HG03060 (cell line): ENCODE measurements at regions not wholly inside any gene's neighbourhood (a gene's known extent, or its start where the extent isn't known, plus 50 kb on each side); places are given as distances from the start of the nearest gene placed in this dataset.

Source experiments
- ATAC-seq: cut with Tn5 transposase; IDR thresholded peaks from one replicate; pipeline ENCODE4 v1.9.1; 2021; ENCODE audit warnings: low read depth, moderate number of reproducible peaks; ENCODE audit not compliant: unreplicated experiment

DNA sequence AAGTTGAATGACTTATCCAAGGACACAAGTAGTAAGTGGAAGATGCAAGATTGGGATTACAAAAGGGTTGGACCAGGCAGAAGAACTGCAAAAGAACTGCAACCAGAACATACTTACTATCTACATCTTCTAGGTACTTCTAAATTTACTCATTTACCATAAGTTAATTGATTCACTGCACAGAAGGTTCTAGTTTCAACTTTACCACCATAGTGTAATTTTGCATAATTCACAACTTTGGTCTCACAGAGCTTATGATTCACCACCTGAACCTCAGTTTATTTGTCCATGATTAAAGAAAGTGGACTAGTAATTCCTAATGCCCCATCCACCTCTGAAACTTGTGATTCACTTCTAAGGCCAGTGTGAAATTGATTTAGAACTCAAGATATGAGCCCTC is 236.8 kb upstream of the UBE2E2 start:
- ATAC-seq: no peak

DNA sequence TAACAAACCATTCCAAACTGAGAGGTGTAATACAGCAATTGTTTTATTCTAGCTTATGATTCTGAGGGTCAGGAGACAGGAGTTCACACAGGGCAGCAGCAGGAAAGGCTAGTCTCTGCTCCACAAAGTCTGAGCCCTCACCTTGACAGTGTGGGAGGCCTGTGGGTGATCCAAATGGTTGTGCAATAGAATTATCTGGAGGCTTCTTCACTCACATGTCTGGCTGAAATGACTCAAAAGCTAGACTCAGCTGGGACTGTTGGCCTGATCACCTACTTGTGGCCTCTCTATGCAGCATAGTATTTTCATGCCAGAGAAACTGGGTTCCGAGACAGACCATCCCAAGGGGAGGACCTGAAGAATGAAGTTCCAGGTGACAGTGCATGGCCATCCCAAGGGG is 233.9 kb upstream of the UBE2E2 start:
- ATAC-seq: no peak

DNA sequence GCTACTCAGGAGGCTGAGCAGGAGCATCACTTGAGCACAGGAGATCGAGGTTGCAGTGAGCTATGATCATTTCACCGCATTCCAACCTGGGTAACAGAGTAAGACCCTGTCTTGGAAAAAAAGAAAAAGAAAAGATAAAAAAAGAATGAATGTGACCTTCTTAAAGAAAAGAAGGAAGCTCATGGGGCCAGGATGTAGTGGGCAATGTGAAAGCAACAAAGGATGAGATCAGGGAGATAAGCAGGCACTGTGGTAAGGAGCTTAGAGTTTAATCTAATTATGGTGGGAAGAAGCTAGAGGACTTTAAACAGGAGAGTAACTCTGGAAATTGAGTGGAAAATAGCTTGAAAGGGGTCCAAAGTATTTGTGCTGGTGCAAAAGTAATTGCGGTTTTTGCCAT is 231.6 kb upstream of the UBE2E2 start:
- no peak for ATAC-seq

DNA sequence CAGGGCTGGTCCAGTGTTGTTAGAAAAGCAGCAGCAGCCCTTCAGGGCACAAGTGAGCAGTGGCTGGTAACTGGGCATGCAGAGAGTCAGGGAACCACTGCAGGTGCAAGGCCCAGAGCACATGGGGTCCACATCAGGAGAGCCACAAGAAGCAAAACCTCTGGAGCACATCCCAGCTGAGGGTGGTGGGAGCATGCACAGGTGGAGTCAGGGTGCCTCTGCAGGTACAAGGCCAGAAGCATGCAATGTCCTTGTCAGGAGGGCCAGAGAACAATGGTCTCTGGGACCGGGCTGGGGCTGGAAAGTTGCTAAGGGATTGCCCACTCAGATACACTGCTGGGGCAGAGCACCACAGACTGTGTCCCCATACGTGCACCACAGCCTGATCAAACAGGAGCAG is 226.1 kb upstream of the UBE2E2 start:
- ATAC-seq: no peak

DNA sequence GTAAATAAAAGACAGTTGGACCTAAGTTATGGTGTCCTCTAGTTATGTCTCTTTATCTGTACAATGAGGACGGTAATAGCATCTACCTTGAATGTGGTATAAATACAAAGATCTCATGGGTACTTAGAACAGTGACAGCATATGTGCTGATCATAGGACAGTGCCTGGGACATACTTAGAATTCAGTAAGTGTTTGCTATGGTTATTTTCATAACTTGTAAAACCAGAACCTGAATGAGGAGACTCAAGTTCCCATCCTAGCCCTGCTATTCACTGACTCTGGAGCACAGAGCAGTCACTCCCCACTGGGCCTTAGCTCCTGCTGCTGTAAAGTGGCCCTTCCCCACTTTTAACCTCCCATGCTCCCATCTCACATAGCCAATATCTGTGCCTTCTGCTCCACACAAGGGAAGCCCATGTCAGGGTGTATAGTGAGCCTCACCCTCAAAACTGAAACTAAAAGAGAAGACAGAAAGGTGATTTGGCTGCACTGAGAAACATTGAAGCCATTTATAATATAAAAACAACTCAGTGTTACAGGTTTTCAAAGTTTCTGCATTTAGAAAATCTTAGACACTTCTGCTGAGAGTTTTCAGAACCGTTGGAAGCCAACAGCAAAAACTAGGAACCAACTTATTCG is 225.4 kb upstream of the UBE2E2 start:
- ATAC-seq: no peak

DNA sequence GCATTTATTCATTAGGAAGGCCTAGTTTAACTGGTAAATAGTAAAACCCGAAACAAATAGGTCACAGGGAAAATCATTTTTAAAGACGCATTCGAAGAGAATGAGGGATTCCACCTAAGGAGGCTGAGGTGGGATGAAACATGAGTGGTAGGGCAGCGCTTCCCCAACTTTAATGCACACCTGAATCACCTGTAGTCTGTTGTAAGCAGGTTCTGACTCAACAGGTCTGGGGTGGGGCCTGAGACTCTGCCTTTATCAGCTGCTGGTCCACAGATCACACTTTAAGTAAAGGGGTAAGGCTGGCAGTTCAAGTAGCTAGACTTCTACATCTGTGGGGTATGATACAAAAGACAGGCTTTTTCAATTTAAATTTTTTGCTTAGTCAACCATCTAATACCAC is 223.5 kb upstream of the UBE2E2 start:
- ATAC-seq: no peak

DNA sequence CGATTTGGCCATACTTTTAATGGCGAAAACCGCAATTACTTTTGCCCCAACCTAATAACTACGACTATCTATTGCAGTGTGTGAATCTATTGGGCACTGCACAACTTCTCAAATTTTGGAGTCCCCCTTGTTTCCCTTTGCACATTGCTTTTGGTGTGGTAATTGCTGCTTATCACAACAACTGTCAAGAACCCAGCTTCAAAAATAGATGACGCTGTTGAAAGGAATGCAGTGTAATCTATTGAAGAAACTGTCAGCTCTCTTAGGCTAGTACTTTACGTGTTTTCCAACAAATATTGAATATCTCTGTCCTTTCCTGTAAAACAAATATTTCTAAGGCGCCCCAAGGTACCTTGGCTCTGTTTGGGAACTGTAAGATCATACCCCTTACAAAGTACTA is 222.8 kb upstream of the UBE2E2 start:
- ATAC-seq: no peak

DNA sequence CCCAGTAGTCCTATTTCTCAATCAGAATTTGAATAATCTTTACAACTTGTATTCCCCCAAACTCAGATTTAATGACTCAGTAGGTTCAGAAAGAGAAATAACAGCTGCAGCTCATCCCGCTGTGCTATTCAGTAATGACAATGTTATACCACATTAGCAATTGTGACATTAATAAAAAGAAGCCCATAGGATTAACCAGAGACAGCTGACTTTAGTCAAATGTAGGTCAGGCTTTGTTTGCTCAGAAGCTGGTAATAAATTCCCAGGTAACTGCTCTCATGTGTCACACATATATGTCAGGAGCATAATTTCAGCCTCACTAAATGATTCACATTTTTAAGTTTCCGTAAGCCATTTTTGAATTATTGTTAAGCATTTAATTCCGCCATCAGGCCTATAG is 222.0 kb upstream of the UBE2E2 start:
- no peak for ATAC-seq

DNA sequence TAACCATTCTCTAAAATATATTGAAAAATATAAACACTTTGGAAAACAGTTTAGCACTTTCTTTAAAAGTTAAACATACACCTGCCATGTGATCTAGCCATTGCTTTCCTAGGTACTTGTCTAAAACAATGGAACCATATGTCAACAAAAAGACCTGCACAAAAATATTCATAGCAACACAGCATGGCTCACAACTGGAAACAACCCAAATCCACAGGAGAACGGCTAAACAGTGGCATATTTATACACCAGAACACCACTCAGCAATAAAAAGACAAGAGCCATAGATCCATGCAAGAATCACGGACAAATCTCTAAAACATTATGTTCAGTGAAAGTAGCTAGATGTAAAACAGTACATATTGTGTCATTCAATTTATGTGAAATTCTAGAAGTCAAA is 221.3 kb upstream of the UBE2E2 start:
- no peak for ATAC-seq

DNA sequence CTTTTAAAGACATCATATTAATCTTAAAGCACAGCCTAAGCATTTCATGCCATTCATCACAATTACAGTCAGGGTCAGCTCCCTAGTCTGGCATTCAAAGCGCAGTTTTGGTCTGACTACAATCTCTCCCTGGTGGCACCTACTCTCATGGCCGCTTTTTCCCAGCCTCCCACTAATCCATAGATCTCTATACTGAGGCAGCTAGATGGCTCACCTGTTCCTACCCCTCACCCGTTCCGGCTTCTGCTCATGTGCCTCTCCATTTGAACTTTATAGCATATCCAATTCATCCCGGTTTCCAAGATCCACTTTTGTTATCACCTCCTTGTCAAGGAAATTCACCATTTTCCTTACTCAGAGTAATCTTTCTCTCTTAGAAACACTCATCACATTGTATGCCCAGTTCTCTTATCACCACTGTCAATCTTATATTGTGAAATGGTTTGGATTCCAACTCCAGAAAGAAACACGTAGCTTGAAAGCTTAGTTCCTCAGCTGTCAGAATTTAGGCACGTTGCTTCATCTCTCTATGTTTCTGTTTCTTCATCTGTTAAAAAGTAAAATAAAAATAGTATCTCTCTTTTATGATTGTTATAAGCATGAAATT is 220.0 kb upstream of the UBE2E2 start:
- no peak for ATAC-seq

DNA sequence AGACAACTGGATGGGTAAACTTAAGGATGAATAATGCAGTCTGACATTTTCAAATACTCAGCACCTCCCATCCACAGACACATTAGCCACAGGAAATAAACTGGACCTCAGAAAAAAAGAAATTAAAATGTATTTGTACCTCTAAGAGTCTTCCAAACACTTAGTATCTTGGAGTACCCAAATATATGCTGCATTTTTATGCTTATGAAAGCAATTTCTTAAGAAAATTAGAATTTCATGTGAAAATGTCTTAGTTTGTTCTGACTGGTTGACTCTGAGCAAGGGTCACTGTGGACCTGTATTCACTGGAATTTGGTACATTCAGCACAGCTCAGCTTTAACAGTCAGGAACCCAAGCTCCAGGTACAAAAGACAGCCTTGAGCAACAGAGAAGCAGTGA is 216.2 kb upstream of the UBE2E2 start:
- no peak for ATAC-seq

DNA sequence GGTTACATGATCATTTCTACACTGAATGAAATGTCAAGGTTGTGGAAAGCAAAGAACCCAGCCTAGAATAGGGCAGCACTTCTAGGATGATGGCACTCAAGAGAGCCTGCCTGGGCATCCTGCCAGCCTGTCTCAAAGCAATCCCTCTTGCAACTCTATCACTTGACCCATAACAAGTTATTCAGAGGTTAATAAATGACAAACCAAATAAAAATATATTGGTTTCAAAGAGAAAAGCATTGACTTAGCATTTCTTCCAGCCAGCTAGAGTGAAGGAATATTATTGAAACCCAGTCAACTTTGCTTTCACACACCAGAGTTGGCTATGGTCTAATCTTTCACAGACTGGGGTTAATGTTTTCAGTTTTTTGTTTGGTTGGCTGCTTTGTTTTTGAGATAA is 214.6 kb upstream of the UBE2E2 start:
- no peak for ATAC-seq

DNA sequence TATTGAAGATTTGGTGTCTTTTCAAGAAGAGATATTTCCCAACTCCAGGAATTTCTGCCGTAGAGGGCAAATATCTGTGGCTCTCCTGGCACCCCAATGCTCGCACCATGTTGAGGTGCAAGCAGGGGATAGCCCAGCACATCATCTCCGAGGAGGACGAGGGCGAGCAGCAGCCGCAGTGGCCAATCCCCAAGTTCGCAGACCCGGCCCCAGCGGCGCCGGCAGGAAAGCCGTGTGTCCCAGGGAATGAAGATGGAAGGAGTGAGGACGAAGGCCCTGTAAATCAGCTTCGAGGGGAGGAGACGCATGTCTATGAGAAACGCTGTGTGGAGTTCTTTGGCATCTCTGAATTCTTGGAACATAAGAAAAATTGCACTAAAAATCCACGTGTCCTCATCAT is 213.4 kb upstream of the UBE2E2 start:
- no peak for ATAC-seq

DNA sequence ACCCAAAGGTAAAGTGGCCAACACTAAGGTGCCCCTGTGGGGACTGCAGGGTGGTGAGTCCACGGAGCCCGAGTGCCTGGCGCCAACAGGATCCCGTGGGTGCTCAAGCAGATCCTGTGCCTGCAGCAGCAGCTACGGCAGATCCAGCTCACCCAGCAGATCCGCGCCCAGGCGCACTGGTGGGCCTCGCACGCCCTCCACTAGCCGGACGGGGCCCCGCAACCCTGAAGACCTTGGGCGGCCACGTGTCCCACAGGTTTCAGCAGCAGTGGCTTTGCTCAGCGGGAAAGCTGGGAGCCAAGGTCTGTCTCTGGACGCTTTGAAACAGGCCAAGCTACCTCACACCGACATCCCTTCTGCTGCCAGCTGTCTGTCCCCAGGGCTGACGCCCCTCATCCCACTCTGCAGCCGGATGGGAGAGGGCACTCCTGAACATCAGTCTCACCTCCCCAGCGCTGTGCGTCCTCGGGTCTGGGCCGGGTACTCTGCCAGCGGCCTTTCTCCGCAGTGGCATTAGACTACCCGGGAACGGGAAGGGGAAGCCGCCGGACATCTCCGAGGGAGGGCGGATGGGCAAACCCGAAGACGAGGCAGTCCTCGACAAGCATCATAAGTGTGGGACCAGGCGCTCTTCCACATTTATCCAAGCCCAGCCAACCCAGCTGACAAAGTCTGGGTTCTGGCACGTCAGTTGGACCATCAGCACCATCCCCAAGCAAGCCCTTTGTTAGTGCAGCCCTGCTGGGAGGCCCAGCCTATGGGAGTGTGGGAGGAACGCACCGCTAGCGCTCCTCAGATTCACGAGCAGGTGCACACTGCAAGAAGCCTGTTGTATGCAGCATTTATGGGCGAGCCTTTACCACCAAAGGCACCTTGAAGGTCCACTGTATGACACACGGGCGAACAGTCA is 212.6 kb upstream of the UBE2E2 start:
- ATAC-seq: no peak

DNA sequence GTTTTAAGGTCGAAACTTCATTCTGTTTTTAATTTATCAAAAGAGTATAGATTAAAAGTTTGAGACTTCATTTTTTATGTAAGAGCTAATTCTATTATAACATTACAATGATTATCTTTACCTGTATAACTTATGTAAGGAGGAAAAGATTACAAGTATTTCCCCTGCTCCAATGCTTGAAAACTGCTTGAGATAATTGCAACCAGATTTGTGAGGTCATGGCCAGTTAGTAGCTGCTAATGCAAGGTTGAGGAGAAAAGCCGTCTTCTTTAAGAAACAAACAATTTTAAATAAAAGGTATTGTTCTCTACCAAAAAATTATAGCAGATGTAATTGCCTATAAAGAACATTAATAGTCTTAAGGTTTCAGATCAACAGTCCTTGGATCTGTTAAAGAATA is 208.3 kb upstream of the UBE2E2 start:
- no peak for ATAC-seq

DNA sequence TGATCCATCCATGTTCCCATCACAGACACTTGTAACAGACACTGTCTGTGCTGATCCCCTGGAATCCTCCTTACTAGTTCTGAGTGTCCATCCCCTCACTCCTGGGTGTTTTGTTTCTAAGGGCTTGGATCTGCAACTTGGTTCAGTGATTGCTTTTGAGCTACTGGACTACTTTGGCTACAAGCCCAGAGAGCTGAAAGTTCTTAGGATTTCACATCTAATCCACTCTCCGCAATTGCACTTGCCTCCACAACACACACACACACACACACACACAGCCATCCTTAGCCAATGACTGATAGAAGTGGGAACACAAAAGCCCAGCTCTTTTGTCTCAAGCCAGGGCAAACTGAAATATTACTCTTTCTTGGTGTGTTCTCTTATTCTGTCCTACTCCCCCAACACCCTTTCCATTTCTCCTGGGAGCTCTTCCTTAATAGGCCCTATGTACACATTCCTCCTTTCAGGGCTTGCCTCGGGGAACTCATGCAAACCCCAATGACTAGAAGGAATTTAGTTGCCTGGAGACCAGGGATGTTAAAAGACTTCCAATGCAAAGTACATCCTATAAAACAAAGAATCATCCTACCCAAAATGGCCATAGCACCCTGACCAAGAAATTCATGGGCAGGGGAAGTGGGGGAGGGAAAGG is 206.1 kb upstream of the UBE2E2 start:
- ATAC-seq: no peak

DNA sequence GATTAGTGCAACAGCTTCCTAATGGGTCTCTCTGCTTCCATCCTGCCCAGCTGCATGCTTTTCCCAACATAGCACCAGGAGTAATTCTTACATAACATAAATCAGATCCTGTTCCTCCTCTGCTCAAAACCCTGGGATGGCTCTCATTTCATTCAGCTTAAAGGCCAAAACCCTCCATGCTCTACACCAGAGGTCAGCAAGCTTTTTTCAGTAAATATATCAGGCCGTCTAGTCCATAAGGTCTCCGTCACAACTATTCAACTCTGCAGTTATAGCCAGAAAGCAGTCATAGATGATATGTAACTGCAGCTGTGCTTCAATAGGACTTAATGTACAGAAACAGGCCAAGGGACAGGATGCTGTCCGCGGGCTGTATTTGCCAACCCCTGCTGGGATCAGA is 202.8 kb upstream of the UBE2E2 start:
- ATAC-seq: no peak

DNA sequence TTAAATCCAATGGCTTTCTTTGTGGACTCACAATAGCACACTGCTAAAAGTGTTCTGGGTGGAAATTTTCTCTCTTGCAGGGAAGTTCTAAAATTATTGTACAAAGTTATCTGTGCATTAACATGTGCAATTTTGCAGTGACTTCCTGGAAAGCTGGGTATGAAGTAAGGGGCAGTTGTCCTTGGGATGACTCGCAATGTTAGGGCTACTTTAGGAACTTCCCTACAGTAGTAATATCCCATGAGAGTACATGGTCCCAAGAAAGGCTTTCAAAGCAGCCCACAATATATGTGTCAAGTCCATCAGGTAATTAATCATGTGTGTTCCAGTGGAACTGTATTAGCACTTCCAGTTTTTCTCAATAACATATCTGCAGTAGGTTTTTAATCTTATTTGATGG is 201.0 kb upstream of the UBE2E2 start:
- no peak for ATAC-seq

DNA sequence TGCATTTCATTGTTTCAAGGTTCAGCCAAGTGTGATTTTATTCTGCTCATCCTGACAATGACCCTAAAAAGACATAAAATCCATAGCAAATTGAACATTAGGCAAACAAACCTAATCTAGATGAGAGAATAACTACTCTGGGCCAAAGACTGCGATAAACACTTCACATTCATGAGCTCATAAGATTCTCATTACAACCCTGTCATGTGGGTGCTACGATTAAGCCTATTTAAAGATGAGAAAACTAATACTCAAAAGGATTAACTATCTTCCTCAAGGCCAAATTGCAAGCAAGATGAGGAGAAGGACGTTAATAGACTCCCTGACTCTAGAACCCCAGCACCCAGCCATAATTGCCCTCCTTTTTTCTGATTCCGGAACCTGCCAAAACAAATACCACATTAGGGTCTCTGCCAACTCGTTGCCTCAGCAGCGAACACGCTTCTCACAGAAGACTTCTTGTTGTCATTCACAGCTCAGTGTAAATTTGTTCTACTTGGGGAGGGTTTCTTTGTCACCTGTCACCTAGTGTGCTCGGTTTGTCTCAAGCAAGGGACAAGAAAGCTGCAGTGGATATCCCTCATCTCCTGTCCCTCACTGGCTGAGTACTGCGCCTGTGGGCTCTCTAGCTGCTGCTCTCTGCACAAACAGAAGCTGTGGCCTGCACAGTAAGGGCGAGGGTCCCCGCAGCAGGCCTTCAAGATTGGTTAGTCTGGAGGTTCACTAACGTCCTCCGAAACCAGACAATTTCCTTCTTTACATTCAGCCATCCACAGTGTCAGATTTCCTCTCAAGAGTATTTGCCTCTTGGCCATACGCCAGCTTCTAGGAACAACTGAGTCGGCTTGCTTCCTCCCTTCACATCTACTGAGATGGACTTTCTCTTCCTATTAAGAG is 200.0 kb upstream of the UBE2E2 start:
- ATAC-seq: no peak

DNA sequence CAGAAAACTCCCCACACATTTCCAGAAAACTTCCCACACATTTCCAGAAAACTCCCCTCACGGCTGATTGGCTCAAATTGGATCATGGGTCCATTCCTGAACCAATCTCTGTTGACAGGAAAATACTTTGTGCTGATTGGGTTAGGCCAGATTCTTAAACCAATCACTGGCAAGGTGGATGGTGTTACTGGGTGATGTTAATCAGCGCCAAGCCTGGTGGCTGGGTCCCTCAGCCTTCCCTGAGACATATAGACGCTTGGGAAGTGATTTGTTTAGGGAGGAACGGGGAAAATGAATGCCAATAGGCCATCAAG is 199.4 kb upstream of the UBE2E2 start:
- ATAC-seq: no peak

DNA sequence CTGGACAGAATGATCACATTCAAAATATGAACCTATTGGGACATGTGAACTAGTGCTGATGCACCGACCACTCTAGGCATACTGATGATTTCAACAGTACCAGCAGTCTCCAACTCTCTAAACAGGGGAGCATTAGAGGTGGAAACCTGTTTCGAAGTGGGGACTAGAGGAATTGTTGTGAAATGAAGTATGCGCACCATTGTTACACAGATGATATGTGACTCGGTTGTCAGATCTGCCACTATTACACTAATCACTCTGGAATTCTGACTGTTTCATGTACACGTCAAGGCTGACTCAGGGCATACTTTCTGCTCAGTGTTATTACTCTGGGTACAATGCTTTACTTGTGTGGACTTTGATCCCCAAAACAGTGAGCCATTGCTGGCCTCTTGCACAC is 198.2 kb upstream of the UBE2E2 start:
- ATAC-seq: no peak
